ENCODE measurements at regions not wholly inside any gene's neighbourhood (a gene's known extent, or its start where the extent isn't known, plus 50 kb on each side); places are given as distances from the start of the nearest gene placed in this dataset.

- H3K27ac ChIP-seq (ENCODE audit: low read depth, low read length), result no peak overlapping the region
- WGBS (ENCODE audit: extremely low coverage, insufficient coverage, low lambda C conversion rate), result no CpG with 5 or more reads among the region's 2 CpGs
- H3K79me2 ChIP-seq (ENCODE audit: control insufficient read depth, insufficient read depth, low read length), result no peaks in the 10 kb centered on the region
- no peak for DNase-seq
- no peak overlapping the region for H2AK5ac ChIP-seq (ENCODE audit: low read length)
- no peak overlapping the region for H3K4me3 ChIP-seq (ENCODE audit: low read length)
- no peak overlapping the region for H3K18ac ChIP-seq (ENCODE audit: low read length)
- H3K56ac ChIP-seq (ENCODE audit: low read length), result no peak overlapping the region
- H3K79me1 ChIP-seq (ENCODE audit: low read length), result no peaks in the 10 kb centered on the region
- no peak overlapping the region for H4K5ac ChIP-seq (ENCODE audit: low read length)
- H3K9ac ChIP-seq (ENCODE audit: low read length), result no peak overlapping the region
- no peak overlapping the region for H3K23ac ChIP-seq (ENCODE audit: low read length)
- H2BK120ac ChIP-seq (ENCODE audit: low read depth, low read length), result no peak overlapping the region
- H2BK5ac ChIP-seq (ENCODE audit: low read length), result no peak overlapping the region
- H3K27me3 ChIP-seq (ENCODE audit: insufficient read depth, low read length, poor library complexity), result no peaks in the 10 kb centered on the region
- no peaks in the 10 kb centered on the region for H3K4me1 ChIP-seq (ENCODE audit: control insufficient read depth, low read depth, low read length)
- H3K4me2 ChIP-seq (ENCODE audit: low read length), result no peak overlapping the region
- no peak overlapping the region for H4K8ac ChIP-seq (ENCODE audit: low read depth, low read length)
- no peak overlapping the region for H2BK15ac ChIP-seq (replicated peaks; ENCODE audit: low read depth)
- no peaks in the 10 kb centered on the region for H3K36me3 ChIP-seq (ENCODE audit: control insufficient read depth, insufficient read depth, low read length)
- H3K4ac ChIP-seq (ENCODE audit: low read depth, low read length), result no peak overlapping the region
These were observed 2155.1 kb upstream of the AGA start for GRCh38 chr4:179597301-179597700.

- DNase-seq, result no peak
- Histone ChIP-seq H3K36me3 (ENCODE audit: control insufficient read depth, insufficient read depth, low read length) (no peaks in the 10 kb centered on the region), H4K8ac (ENCODE audit: low read depth, low read length) (no peak overlapping the region), H3K4me3 (ENCODE audit: low read length) (no peak overlapping the region), H2BK120ac (ENCODE audit: low read depth, low read length) (no peak overlapping the region), H3K56ac (ENCODE audit: low read length) (no peak overlapping the region), H3K18ac (ENCODE audit: low read length) (no peak overlapping the region), H2BK15ac (replicated peaks; ENCODE audit: low read depth) (no peak overlapping the region), H3K79me2 (ENCODE audit: control insufficient read depth, insufficient read depth, low read length) (no peaks in the 10 kb centered on the region), H3K27ac (ENCODE audit: low read depth, low read length) (no peak overlapping the region), H3K4me1 (ENCODE audit: control insufficient read depth, low read depth, low read length) (no peaks in the 10 kb centered on the region), H2BK5ac (ENCODE audit: low read length) (no peak overlapping the region), H3K4me2 (ENCODE audit: low read length) (no peak overlapping the region), H4K5ac (ENCODE audit: low read length) (no peak overlapping the region), H3K79me1 (ENCODE audit: low read length) (no peaks in the 10 kb centered on the region), H3K23ac (ENCODE audit: low read length) (no peak overlapping the region), H3K9ac (ENCODE audit: low read length) (no peak overlapping the region), H3K4ac (ENCODE audit: low read depth, low read length) (no peak overlapping the region), H2AK5ac (ENCODE audit: low read length) (no peak overlapping the region), H3K27me3 (ENCODE audit: insufficient read depth, low read length, poor library complexity) (no peaks in the 10 kb centered on the region)
- WGBS (ENCODE audit: extremely low coverage, insufficient coverage, low lambda C conversion rate), result no CpG with 5 or more reads among the region's 2 CpGs
These were observed 2159.4 kb upstream of the AGA start for GRCh38 chr4:179601671-179602070.

GRCh38 chr4:179605196-179605595 is 2163.0 kb upstream of the AGA start:
- no CpG with 5 or more reads among the region's 5 CpGs for WGBS (ENCODE audit: extremely low coverage, insufficient coverage, low lambda C conversion rate)
- no peak overlapping the region for H3K9ac ChIP-seq (ENCODE audit: low read length)

GRCh38 chr4:179607003-179607402 is 2164.8 kb upstream of the AGA start:
- no peak overlapping the region for H3K4me3 ChIP-seq (ENCODE audit: low read length)
- no peak overlapping the region for H3K9ac ChIP-seq (ENCODE audit: low read length)

More at GRCh38 chr4:179605196-179605595, 2163.0 kb upstream of the AGA start:
- H3K79me1 ChIP-seq (ENCODE audit: low read length), result no peaks in the 10 kb centered on the region
- H4K5ac ChIP-seq (ENCODE audit: low read length), result no peak overlapping the region
- no peak overlapping the region for H3K27ac ChIP-seq (ENCODE audit: low read depth, low read length)
- no peak overlapping the region for H3K4ac ChIP-seq (ENCODE audit: low read depth, low read length)
- H2AK5ac ChIP-seq (ENCODE audit: low read length), result no peak overlapping the region
- H3K18ac ChIP-seq (ENCODE audit: low read length), result no peak overlapping the region
- no peak overlapping the region for H3K4me2 ChIP-seq (ENCODE audit: low read length)
- no peaks in the 10 kb centered on the region for H3K4me1 ChIP-seq (ENCODE audit: control insufficient read depth, low read depth, low read length)
- no peak for DNase-seq
- H3K36me3 ChIP-seq (ENCODE audit: control insufficient read depth, insufficient read depth, low read length), result no peaks in the 10 kb centered on the region
- no peak overlapping the region for H3K56ac ChIP-seq (ENCODE audit: low read length)
- no peak overlapping the region for H4K8ac ChIP-seq (ENCODE audit: low read depth, low read length)
- no peak overlapping the region for H3K23ac ChIP-seq (ENCODE audit: low read length)
- H2BK120ac ChIP-seq (ENCODE audit: low read depth, low read length), result no peak overlapping the region
- no peak overlapping the region for H2BK15ac ChIP-seq (replicated peaks; ENCODE audit: low read depth)
- no peaks in the 10 kb centered on the region for H3K79me2 ChIP-seq (ENCODE audit: control insufficient read depth, insufficient read depth, low read length)
- no peak overlapping the region for H3K4me3 ChIP-seq (ENCODE audit: low read length)
- H2BK5ac ChIP-seq (ENCODE audit: low read length), result no peak overlapping the region
- H3K27me3 ChIP-seq (ENCODE audit: insufficient read depth, low read length, poor library complexity), result no peaks in the 10 kb centered on the region

GRCh38 chr4:179615704-179616103 is 2173.5 kb upstream of the AGA start:
- Histone ChIP-seq H3K36me3 (ENCODE audit: control insufficient read depth, insufficient read depth, low read length) (no peaks in the 10 kb centered on the region), H3K18ac (ENCODE audit: low read length) (no peak overlapping the region), H4K5ac (ENCODE audit: low read length) (no peak overlapping the region), H3K27ac (ENCODE audit: low read depth, low read length) (no peak overlapping the region), H4K8ac (ENCODE audit: low read depth, low read length) (no peak overlapping the region), H3K4me2 (ENCODE audit: low read length) (no peak overlapping the region), H3K56ac (ENCODE audit: low read length) (no peak overlapping the region), H3K4me3 (ENCODE audit: low read length) (no peak overlapping the region), H3K79me1 (ENCODE audit: low read length) (no peaks in the 10 kb centered on the region), H3K79me2 (ENCODE audit: control insufficient read depth, insufficient read depth, low read length) (no peaks in the 10 kb centered on the region), H3K27me3 (ENCODE audit: insufficient read depth, low read length, poor library complexity) (no peaks in the 10 kb centered on the region), H2BK15ac (replicated peaks; ENCODE audit: low read depth) (no peak overlapping the region), H2BK5ac (ENCODE audit: low read length) (no peak overlapping the region), H3K9ac (ENCODE audit: low read length) (no peak overlapping the region), H2AK5ac (ENCODE audit: low read length) (no peak overlapping the region), H3K4ac (ENCODE audit: low read depth, low read length) (no peak overlapping the region), H2BK120ac (ENCODE audit: low read depth, low read length) (no peak overlapping the region), H3K4me1 (ENCODE audit: control insufficient read depth, low read depth, low read length) (no peaks in the 10 kb centered on the region), H3K23ac (ENCODE audit: low read length) (no peak overlapping the region)
- DNase-seq, result no peak
- no CpG with 5 or more reads among the region's 4 CpGs for WGBS (ENCODE audit: extremely low coverage, insufficient coverage, low lambda C conversion rate)

More at GRCh38 chr4:179607003-179607402, 2164.8 kb upstream of the AGA start:
- Histone ChIP-seq H3K27ac (ENCODE audit: low read depth, low read length) (no peak overlapping the region), H2BK120ac (ENCODE audit: low read depth, low read length) (no peak overlapping the region), H3K23ac (ENCODE audit: low read length) (no peak overlapping the region), H3K4me1 (ENCODE audit: control insufficient read depth, low read depth, low read length) (no peaks in the 10 kb centered on the region), H4K8ac (ENCODE audit: low read depth, low read length) (no peak overlapping the region), H2AK5ac (ENCODE audit: low read length) (no peak overlapping the region), H3K18ac (ENCODE audit: low read length) (no peak overlapping the region), H3K27me3 (ENCODE audit: insufficient read depth, low read length, poor library complexity) (no peaks in the 10 kb centered on the region), H3K79me1 (ENCODE audit: low read length) (no peaks in the 10 kb centered on the region), H3K36me3 (ENCODE audit: control insufficient read depth, insufficient read depth, low read length) (no peaks in the 10 kb centered on the region), H3K4ac (ENCODE audit: low read depth, low read length) (no peak overlapping the region), H3K4me2 (ENCODE audit: low read length) (no peak overlapping the region), H4K5ac (ENCODE audit: low read length) (no peak overlapping the region), H3K56ac (ENCODE audit: low read length) (no peak overlapping the region), H2BK5ac (ENCODE audit: low read length) (no peak overlapping the region), H3K79me2 (ENCODE audit: control insufficient read depth, insufficient read depth, low read length) (no peaks in the 10 kb centered on the region), H2BK15ac (replicated peaks; ENCODE audit: low read depth) (no peak overlapping the region)
- WGBS (ENCODE audit: extremely low coverage, insufficient coverage, low lambda C conversion rate), result no CpG with 5 or more reads among the region's 4 CpGs
- DNase-seq, result no peak

GRCh38 chr4:179618966-179619365 is 2176.7 kb upstream of the AGA start:
- no peaks in the 10 kb centered on the region for H3K36me3 ChIP-seq (ENCODE audit: control insufficient read depth, insufficient read depth, low read length)
- H3K23ac ChIP-seq (ENCODE audit: low read length), result no peak overlapping the region
- H3K56ac ChIP-seq (ENCODE audit: low read length), result no peak overlapping the region
- H3K4me3 ChIP-seq (ENCODE audit: low read length), result no peak overlapping the region
- H3K27me3 ChIP-seq (ENCODE audit: insufficient read depth, low read length, poor library complexity), result no peaks in the 10 kb centered on the region
- H3K79me1 ChIP-seq (ENCODE audit: low read length), result no peaks in the 10 kb centered on the region
- no peak overlapping the region for H2AK5ac ChIP-seq (ENCODE audit: low read length)
- no peak overlapping the region for H4K5ac ChIP-seq (ENCODE audit: low read length)
- H3K4me2 ChIP-seq (ENCODE audit: low read length), result no peak overlapping the region
- no peak overlapping the region for H2BK120ac ChIP-seq (ENCODE audit: low read depth, low read length)
- no peak overlapping the region for H3K27ac ChIP-seq (ENCODE audit: low read depth, low read length)
- H3K4ac ChIP-seq (ENCODE audit: low read depth, low read length), result no peak overlapping the region
- no peaks in the 10 kb centered on the region for H3K4me1 ChIP-seq (ENCODE audit: control insufficient read depth, low read depth, low read length)
- H2BK15ac ChIP-seq (replicated peaks; ENCODE audit: low read depth), result no peak overlapping the region
- no peaks in the 10 kb centered on the region for H3K79me2 ChIP-seq (ENCODE audit: control insufficient read depth, insufficient read depth, low read length)
- H2BK5ac ChIP-seq (ENCODE audit: low read length), result no peak overlapping the region
- no peak overlapping the region for H4K8ac ChIP-seq (ENCODE audit: low read depth, low read length)
- no peak overlapping the region for H3K9ac ChIP-seq (ENCODE audit: low read length)
- DNase-seq, result no peak
- no CpG with 5 or more reads among the region's 1 CpG for WGBS (ENCODE audit: extremely low coverage, insufficient coverage, low lambda C conversion rate)
- no peak overlapping the region for H3K18ac ChIP-seq (ENCODE audit: low read length)

Measured in mesendoderm (in vitro differentiated cells).